HepG2 (cell line): ENCODE measurements at regions not wholly inside any gene's neighbourhood (a gene's known extent, or its start where the extent isn't known, plus 50 kb on each side); places are given as distances from the start of the nearest gene placed in this dataset.

ENCODE experiments used
- ATAC-seq: fragments of 200-7000 bp; cut with Tn5 transposase; 3 replicates; pipeline ENCODE4 v1.9.1; 2020; ENCODE audit warnings: mild to moderate bottlenecking, moderate library complexity
- BruUV-seq: library from RNA; stranded (reverse); fragments of 400-500 nt; replicated peaks from 2 replicates; lab custom pipeline; 2021; lab: Mats Ljungman, UMichigan
- CTCF ChIA-PET: fragments of 300-600 bp; formaldehyde crosslinking; extraction: SDS; loops from one replicate; lab custom pipeline; 2021; ENCODE audit warnings: low total read pairs, inconsistent platforms, low intra/inter-chr PET ratio; lab: Yijun Ruan, JAX
- POLR2A ChIA-PET: fragments of 350-600 bp; sonication (Branson Sonifier 250); formaldehyde crosslinking; loops from one replicate; lab custom pipeline; 2020; ENCODE audit warnings: antibody characterized with exemption, inconsistent platforms; lab: Yijun Ruan, JAX
- DNase-seq: peaks from one replicate; pipeline ENCODE4 v3.0.0-alpha.2; 2015; ENCODE audit warnings: low spot score
- FAIRE-seq: peaks from 3 replicates; lab custom pipeline; 2011; peaks lifted over from hg19 to GRCh38; lab: Jason Lieb, UNC
- H2AFZ ChIP-seq: one replicate; pipeline ENCODE4 v1.6.1; 2011; ENCODE audit warnings: low read length, inconsistent platforms
- H3K27ac ChIP-seq: fragments of 300-600 bp; 3 replicates; pipeline ENCODE4 v1.8.0; 2011; ENCODE audit warnings: mixed run types, mild to moderate bottlenecking, mixed read lengths, low read length, inconsistent platforms; ENCODE audit not compliant: insufficient read depth; ENCODE audit errors: extremely low read length
- H3K27me3 ChIP-seq, 2 experiments: fragments of 200-600 bp in 1 of 2; 2 replicates in 1 of 2; 3 replicates in 1 of 2; pipeline versions ENCODE4 v1.6.0 to v1.8.0; 2011; ENCODE audit warnings: low read length in 2 of 2, mild to moderate bottlenecking in 2 of 2, moderate library complexity in 2 of 2, inconsistent platforms in 1 of 2; ENCODE audit not compliant: insufficient read depth in 2 of 2, control insufficient read depth in 1 of 2
- H3K36me3 ChIP-seq, 2 experiments: fragments of 200-600 bp in 1 of 2; replicated peaks in 1 of 2; 2 replicates in 1 of 2; 3 replicates in 1 of 2; pipeline versions ENCODE4 v1.5.1 to v1.8.0; 2011; ENCODE audit warnings: low read length in 2 of 2, inconsistent platforms in 1 of 2; ENCODE audit not compliant: insufficient read depth in 2 of 2, control insufficient read depth in 1 of 2
- H3K4me1 ChIP-seq: 2 replicates; pipeline ENCODE4 v1.5.1; 2012; ENCODE audit warnings: low read length, inconsistent platforms; ENCODE audit not compliant: insufficient read depth
- H3K4me2 ChIP-seq: 2 replicates; pipeline ENCODE4 v1.6.0; 2011; ENCODE audit warnings: low read depth, low read length, inconsistent platforms
- H3K4me3 ChIP-seq, 3 experiments: fragments of 200-600 bp in 1 of 3; sonication (generic), shearing (Covaris generic) in 1 of 3; replicated peaks in 1 of 3; 2 replicates each; pipeline ENCODE4 v1.5.1; 2011 to 2016; ENCODE audit warnings: low read length in 3 of 3, inconsistent platforms in 2 of 3, low read depth in 2 of 3, mild to moderate bottlenecking in 2 of 3, control low read depth in 1 of 3, mixed read lengths in 1 of 3; ENCODE audit not compliant: insufficient read depth in 1 of 3
- H3K79me2 ChIP-seq: one replicate; pipeline ENCODE4 v1.6.1; 2011; ENCODE audit warnings: low read length, inconsistent platforms; ENCODE audit not compliant: insufficient read depth
- H3K9ac ChIP-seq: 2 replicates; pipeline ENCODE4 v1.6.0; 2011; ENCODE audit warnings: mild to moderate bottlenecking, low read depth, low read length, inconsistent platforms; ENCODE audit not compliant: insufficient read depth
- H3K9me3 ChIP-seq: 2 replicates; pipeline ENCODE4 v1.5.1; 2012; ENCODE audit warnings: mild to moderate bottlenecking, low read length
- H4K20me1 ChIP-seq: 2 replicates; pipeline ENCODE4 v1.6.0; 2011; ENCODE audit warnings: inconsistent platforms, mild to moderate bottlenecking, low read length, moderate library complexity; ENCODE audit not compliant: insufficient read depth
- ATF1 ChIP-seq: IDR thresholded peaks from 2 replicates; pipeline ENCODE4 v1.6.1; 2016; ENCODE audit warnings: mild to moderate bottlenecking, control low read depth
- FOXC1 ChIP-seq: sonication (generic); formaldehyde crosslinking; IDR thresholded peaks from 2 replicates; pipeline ENCODE4 v1.8.0; 2022; ENCODE audit warnings: mild to moderate bottlenecking, missing genetic modification reagents, borderline replicate concordance
- GATAD2A ChIP-seq: IDR thresholded peaks from 2 replicates; pipeline ENCODE4 v1.6.1; 2016
- KAT8 ChIP-seq: IDR thresholded peaks from 2 replicates; pipeline ENCODE4 v1.6.1; 2016; ENCODE audit warnings: missing genetic modification reagents, missing compliant biosample characterization
- MIER2 ChIP-seq: IDR thresholded peaks from 2 replicates; pipeline ENCODE4 v1.6.1; 2016; ENCODE audit warnings: missing biosample characterization, missing genetic modification reagents
- PPARG ChIP-seq: conservative IDR thresholded peaks from 2 replicates; pipeline ENCODE4 v1.6.1; 2016; ENCODE audit warnings: missing biosample characterization, missing genetic modification reagents
- RFX1 ChIP-seq: fragments of 450-650 bp; IDR thresholded peaks from 2 replicates; pipeline ENCODE4 v1.6.1; 2017
- SP2 ChIP-seq: sonication (generic); formaldehyde crosslinking; IDR thresholded peaks from 2 replicates; pipeline ENCODE4 v1.5.1; 2020; ENCODE audit warnings: mild to moderate bottlenecking, missing genetic modification reagents
- THYN1 ChIP-seq: sonication (generic); formaldehyde crosslinking; IDR thresholded peaks from 2 replicates; pipeline ENCODE4 v1.8.1; 2023; ENCODE audit warnings: low read depth, mild to moderate bottlenecking, moderate library complexity, missing genetic modification reagents, borderline replicate concordance
- ZFP82 ChIP-seq: sonication (generic); formaldehyde crosslinking; IDR thresholded peaks from 2 replicates; pipeline ENCODE4 v1.5.1; 2020; ENCODE audit warnings: mild to moderate bottlenecking, missing genetic modification reagents, borderline replicate concordance
- ZNF20 ChIP-seq: sonication (generic); formaldehyde crosslinking; IDR thresholded peaks from 2 replicates; pipeline ENCODE4 v1.4.0; 2020; ENCODE audit warnings: mild to moderate bottlenecking, moderate library complexity, missing genetic modification reagents
- WGBS: methylation state at CpG from one replicate; pipeline ENCODE4 v1.1.6; 2017; ENCODE audit warnings: low lambda C conversion rate; 5-methylcytosine and 5-hydroxymethylcytosine counted together
- in situ Hi-C: cut with HindIII; loops from 2 replicates; pipeline ENCODE4 v1.10.0; 2017; ENCODE audit warnings: low pct_unique_long_range_greater_than_20kb; ENCODE audit not compliant: extremely low pct_ligation_motif_present
- intact Hi-C: fragments of 100-400 bp; cut with micrococcal nuclease; formaldehyde crosslinking; loops from one replicate; pipeline ENCODE4 v1.10.0; 2022; ENCODE audit not compliant: unreplicated experiment
- TF ChIP-seq, protein P1 (sequence below): sonication (generic); formaldehyde crosslinking; IDR thresholded peaks from 2 replicates; pipeline ENCODE4 v1.8.0; 2022; ENCODE audit warnings: mild to moderate bottlenecking, missing genetic modification reagents, borderline replicate concordance
- TF ChIP-seq, protein P2 (sequence below): sonication (generic); formaldehyde crosslinking; conservative IDR thresholded peaks from 2 replicates; pipeline ENCODE4 v1.4.0; 2020; ENCODE audit warnings: mild to moderate bottlenecking, missing genetic modification reagents, moderate library complexity
- TF ChIP-seq, protein P3 (sequence below): sonication (generic); formaldehyde crosslinking; IDR thresholded peaks from 2 replicates; pipeline ENCODE4 v1.4.0; 2020; ENCODE audit warnings: mild to moderate bottlenecking, missing genetic modification reagents, borderline replicate concordance

DNA sequence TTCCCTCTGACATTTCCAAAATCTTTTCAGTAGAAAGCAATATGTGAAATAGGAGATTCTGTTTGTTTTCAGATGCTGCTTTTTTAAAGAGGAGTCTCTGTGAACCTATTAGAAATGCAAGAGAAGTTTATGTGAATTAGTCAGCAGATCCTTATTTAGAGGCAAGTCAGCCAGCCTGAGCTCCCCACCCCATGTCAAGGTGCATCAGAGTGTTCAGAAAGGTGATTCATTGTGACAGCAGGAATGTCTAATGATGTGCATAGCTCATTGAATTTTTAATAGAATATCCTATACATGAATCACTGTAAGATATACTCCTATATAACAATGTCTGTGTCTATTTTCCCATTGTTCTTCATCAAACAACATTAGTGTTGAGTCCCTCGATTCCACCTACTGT, 1222.4 kb upstream of the USP15 start:
- no peak overlapping the region for H3K9ac ChIP-seq
- H3K36me3 ChIP-seq, result no peaks in the 10 kb centered on the region
- no peak for DNase-seq
- no peak overlapping the region for H3K4me3 ChIP-seq
- ChIA-PET POLR2A (no interaction called here), CTCF (no interaction called here)
- no TSS peak for BruUV-seq
- H3K27me3 ChIP-seq, result no peaks in the 10 kb centered on the region
- no peak overlapping the region for H3K27ac ChIP-seq
- intact Hi-C loops (no loop called here), in situ Hi-C loops (no loop called here)
- no peak overlapping the region for H2AFZ ChIP-seq
- no peaks in the 10 kb centered on the region for H3K79me2 ChIP-seq
- FAIRE-seq, result no peak
- no peak for ATAC-seq
- TF ChIP-seq, protein P1, sequence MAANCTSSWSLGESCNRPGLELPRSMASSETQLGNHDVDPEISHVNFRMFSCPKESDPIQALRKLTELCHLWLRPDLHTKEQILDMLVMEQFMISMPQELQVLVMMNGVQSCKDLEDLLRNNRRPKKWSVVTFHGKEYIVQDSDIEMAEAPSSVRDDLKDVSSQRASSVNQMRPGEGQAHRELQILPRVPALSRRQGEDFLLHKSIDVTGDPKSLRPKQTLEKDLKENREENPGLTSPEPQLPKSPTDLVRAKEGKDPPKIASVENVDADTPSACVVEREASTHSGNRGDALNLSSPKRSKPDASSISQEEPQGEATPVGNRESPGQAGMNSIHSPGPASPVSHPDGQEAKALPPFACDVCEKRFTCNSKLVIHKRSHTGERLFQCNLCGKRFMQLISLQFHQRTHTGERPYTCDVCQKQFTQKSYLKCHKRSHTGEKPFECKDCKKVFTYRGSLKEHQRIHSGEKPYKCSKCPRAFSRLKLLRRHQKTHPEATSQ (CRISPR knock-in tag), result no peak
- TF ChIP-seq PPARG (no peak), FOXC1 (CRISPR knock-in tag) (no peak)
- H3K9me3 ChIP-seq, result peaks cover 63% of the 10 kb centered on the region
- H4K20me1 ChIP-seq, result no peaks in the 10 kb centered on the region
- H3K4me1 ChIP-seq, result no peaks in the 10 kb centered on the region
- no peak overlapping the region for H3K4me2 ChIP-seq
- WGBS, result 0% methylated on average over 1 of the region's 1 CpG

DNA sequence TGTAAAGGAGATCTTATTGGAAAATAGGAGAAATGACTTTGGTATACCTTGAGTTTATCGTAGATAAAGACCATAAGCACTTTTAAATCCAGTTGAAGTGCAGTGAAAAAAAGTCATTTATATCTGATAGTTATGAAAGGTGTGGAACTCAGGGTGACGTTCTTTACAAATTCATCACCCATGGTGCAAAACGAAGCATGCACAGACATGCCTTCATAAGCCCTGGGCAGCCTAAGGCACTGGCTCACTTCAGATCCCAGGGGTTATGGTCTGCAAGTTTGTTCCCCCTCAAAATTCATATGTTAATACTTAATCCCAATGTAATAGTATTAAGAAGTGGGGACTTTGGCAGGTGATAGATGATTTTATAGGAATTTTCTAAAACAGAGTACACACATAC, 1216.4 kb upstream of the USP15 start:
- POLR2A ChIA-PET, result no interaction called here
- no peak for FAIRE-seq
- TF ChIP-seq SP2 (CRISPR knock-in tag) (no peak), KAT8 (CRISPR knock-in tag) (no peak), THYN1 (CRISPR knock-in tag) (no peak), GATAD2A (no peak), RFX1 (no peak), ZNF20 (CRISPR knock-in tag) (no peak), MIER2 (no peak), ZFP82 (CRISPR knock-in tag) (no peak), ATF1 (CRISPR knock-in tag) (no peak)
- TF ChIP-seq, protein P2, sequence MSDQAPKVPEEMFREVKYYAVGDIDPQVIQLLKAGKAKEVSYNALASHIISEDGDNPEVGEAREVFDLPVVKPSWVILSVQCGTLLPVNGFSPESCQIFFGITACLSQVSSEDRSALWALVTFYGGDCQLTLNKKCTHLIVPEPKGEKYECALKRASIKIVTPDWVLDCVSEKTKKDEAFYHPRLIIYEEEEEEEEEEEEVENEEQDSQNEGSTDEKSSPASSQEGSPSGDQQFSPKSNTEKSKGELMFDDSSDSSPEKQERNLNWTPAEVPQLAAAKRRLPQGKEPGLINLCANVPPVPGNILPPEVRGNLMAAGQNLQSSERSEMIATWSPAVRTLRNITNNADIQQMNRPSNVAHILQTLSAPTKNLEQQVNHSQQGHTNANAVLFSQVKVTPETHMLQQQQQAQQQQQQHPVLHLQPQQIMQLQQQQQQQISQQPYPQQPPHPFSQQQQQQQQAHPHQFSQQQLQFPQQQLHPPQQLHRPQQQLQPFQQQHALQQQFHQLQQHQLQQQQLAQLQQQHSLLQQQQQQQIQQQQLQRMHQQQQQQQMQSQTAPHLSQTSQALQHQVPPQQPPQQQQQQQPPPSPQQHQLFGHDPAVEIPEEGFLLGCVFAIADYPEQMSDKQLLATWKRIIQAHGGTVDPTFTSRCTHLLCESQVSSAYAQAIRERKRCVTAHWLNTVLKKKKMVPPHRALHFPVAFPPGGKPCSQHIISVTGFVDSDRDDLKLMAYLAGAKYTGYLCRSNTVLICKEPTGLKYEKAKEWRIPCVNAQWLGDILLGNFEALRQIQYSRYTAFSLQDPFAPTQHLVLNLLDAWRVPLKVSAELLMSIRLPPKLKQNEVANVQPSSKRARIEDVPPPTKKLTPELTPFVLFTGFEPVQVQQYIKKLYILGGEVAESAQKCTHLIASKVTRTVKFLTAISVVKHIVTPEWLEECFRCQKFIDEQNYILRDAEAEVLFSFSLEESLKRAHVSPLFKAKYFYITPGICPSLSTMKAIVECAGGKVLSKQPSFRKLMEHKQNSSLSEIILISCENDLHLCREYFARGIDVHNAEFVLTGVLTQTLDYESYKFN (CRISPR knock-in tag), result no peak
- TF ChIP-seq, protein P3, sequence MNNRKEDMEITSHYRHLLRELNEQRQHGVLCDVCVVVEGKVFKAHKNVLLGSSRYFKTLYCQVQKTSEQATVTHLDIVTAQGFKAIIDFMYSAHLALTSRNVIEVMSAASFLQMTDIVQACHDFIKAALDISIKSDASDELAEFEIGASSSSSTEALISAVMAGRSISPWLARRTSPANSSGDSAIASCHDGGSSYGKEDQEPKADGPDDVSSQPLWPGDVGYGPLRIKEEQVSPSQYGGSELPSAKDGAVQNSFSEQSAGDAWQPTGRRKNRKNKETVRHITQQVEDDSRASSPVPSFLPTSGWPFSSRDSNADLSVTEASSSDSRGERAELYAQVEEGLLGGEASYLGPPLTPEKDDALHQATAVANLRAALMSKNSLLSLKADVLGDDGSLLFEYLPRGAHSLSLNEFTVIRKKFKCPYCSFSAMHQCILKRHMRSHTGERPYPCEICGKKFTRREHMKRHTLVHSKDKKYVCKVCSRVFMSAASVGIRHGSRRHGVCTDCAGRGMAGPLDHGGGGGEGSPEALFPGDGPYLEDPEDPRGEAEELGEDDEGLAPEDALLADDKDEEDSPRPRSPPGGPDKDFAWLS (CRISPR knock-in tag), result no peak

More for the DNA sequence above, 1216.4 kb upstream of the USP15 start:
- Histone ChIP-seq H3K27me3 (no peaks in the 10 kb centered on the region), H3K4me2 (no peak overlapping the region), H4K20me1 (no peaks in the 10 kb centered on the region), H3K4me1 (no peaks in the 10 kb centered on the region), H2AFZ (no peak overlapping the region), H3K79me2 (no peaks in the 10 kb centered on the region), H3K36me3 (no peaks in the 10 kb centered on the region), H3K9ac (no peak overlapping the region), H3K4me3 (no peak overlapping the region), H3K9me3 (peaks cover 69% of the 10 kb centered on the region), H3K27ac (no peak overlapping the region)
- intact Hi-C loops (no loop called here), in situ Hi-C loops (no loop called here)
- WGBS, result 0% methylated on average over 3 of the region's 3 CpGs
- CTCF ChIA-PET, result no interaction called here
- DNase-seq (no peak), ATAC-seq (no peak)
- BruUV-seq, result no TSS peak
